ENCODE measurements at regions not wholly inside any gene's neighbourhood (a gene's known extent, or its start where the extent isn't known, plus 50 kb on each side); places are given as distances from the start of the nearest gene placed in this dataset.
"Not testable (repeated sequence)": the region's sequence is repeated elsewhere in the genome, so short reads cannot be mapped to it uniquely, and the experiment has no call there.

DNA sequence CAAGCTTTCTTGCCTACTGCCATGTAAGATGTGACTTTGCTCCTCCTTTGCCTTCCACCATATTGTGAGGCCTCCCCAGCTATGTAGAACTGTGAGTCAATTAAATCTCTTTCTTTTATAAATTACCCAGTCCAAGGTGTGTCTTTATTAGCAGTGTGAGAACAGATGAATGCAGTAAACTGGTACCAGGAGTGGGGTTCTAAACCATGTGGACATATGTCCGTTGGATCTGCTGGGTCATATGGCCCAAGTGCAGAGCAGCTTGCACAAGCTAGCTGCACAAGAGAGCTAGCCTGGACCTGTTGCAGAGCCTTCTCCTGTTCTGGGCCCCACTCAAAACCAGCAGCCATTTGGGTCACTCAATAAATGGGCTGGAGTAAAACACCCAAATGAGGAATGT lies 177.1 kb downstream of the HIPK3 start:
- no peaks in the 10 kb centered on the region for H4K20me1 ChIP-seq (ENCODE audit: low read depth, low read length)
- no peaks in the 10 kb centered on the region for H3K79me2 ChIP-seq (ENCODE audit: insufficient read depth, low read length)
- H3K9me3 ChIP-seq (ENCODE audit: insufficient read depth, low read length): no peaks in the 10 kb centered on the region
- TF ChIP-seq EZH2phosphoT487 (conservative IDR thresholded peaks at IDR 0.05; ENCODE audit: low read length): no peak
- TF ChIP-seq CTCF (IDR thresholded peaks at IDR 0.05; ENCODE audit: insufficient read depth, low read length, poor library complexity, severe bottlenecking): no peak
- H3K4me2 ChIP-seq (ENCODE audit: low read depth, low read length, poor library complexity, severe bottlenecking): no peak overlapping the region
- no peaks in the 10 kb centered on the region for H3K27me3 ChIP-seq (ENCODE audit: low read length)
- no peaks in the 10 kb centered on the region for H3K36me3 ChIP-seq (ENCODE audit: low read length)
- no peak overlapping the region for H3K9ac ChIP-seq (ENCODE audit: low read length)
- H2AFZ ChIP-seq (ENCODE audit: low read depth, low read length, severe bottlenecking): no peak overlapping the region
- H3K9me2 ChIP-seq (replicated peaks; ENCODE audit: insufficient read depth, low read length): no peaks in the 10 kb centered on the region
- no peak overlapping the region for H3K27ac ChIP-seq (ENCODE audit: low read depth, low read length)
- no peak overlapping the region for H3K4me3 ChIP-seq (ENCODE audit: insufficient read depth, low read length, poor library complexity, severe bottlenecking)
- H3F3A ChIP-seq (ENCODE audit: insufficient read depth): no peaks in the 10 kb centered on the region

GRCh38 chr11:33428435-33428834 lies 171.3 kb downstream of the HIPK3 start:
- not testable (repeated sequence) for H3K79me2 ChIP-seq (ENCODE audit: insufficient read depth, low read length)

DNA sequence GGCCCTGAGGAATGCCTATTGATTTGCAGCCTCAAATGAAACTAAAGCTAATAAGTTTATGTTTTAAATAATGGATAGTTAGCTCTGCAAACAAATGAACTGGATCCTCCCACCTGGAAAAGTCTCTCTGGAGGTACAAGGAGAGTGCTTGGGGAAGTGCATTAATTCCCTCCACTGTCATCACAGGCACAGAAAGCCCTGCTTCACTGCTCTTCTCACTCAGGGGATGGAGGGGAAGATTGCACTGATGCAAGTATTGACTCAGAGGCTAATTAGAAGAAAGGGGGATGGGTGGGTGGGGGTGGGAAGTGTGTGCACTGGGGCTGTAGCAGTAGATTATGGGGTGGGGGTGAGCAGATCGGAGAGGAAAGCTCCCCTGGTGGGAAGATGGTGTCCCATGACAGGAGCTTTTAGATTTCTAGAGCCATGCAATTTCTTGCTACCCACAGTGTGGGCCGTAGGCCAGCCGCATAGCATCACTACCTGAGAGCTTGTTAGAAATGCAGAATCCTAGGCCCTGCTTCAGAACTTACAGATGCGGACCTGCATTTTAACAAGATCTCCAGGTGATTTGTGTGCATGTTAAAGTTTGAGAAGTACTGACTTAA lies 163.9 kb downstream of the HIPK3 start:
- Histone ChIP-seq H3K27me3 (ENCODE audit: low read length) (no peaks in the 10 kb centered on the region), H3K9me2 (replicated peaks; ENCODE audit: insufficient read depth, low read length) (no peaks in the 10 kb centered on the region), H3K4me3 (ENCODE audit: insufficient read depth, low read length, poor library complexity, severe bottlenecking) (no peak overlapping the region), H3F3A (ENCODE audit: insufficient read depth) (no peaks in the 10 kb centered on the region), H3K4me2 (ENCODE audit: low read depth, low read length, poor library complexity, severe bottlenecking) (no peak overlapping the region), H3K9me3 (ENCODE audit: insufficient read depth, low read length) (no peaks in the 10 kb centered on the region), H3K9ac (ENCODE audit: low read length) (no peak overlapping the region), H4K20me1 (ENCODE audit: low read depth, low read length) (no peaks in the 10 kb centered on the region), H2AFZ (ENCODE audit: low read depth, low read length, severe bottlenecking) (no peak overlapping the region), H3K36me3 (ENCODE audit: low read length) (no peaks in the 10 kb centered on the region), H3K79me2 (ENCODE audit: insufficient read depth, low read length) (no peaks in the 10 kb centered on the region), H3K27ac (ENCODE audit: low read depth, low read length) (no peak overlapping the region)
- TF ChIP-seq CTCF (IDR thresholded peaks at IDR 0.05; ENCODE audit: insufficient read depth, low read length, poor library complexity, severe bottlenecking) (no peak), EZH2phosphoT487 (conservative IDR thresholded peaks at IDR 0.05; ENCODE audit: low read length) (no peak)

More at GRCh38 chr11:33428435-33428834, 171.3 kb downstream of the HIPK3 start:
- H3K9ac ChIP-seq (ENCODE audit: low read length); H3K9me3 ChIP-seq (ENCODE audit: insufficient read depth, low read length); H3K27ac ChIP-seq (ENCODE audit: low read depth, low read length); H3K27me3 ChIP-seq (ENCODE audit: low read length); H3K4me3 ChIP-seq (ENCODE audit: insufficient read depth, low read length, poor library complexity, severe bottlenecking); H4K20me1 ChIP-seq (ENCODE audit: low read depth, low read length); H3F3A ChIP-seq (ENCODE audit: insufficient read depth); H2AFZ ChIP-seq (ENCODE audit: low read depth, low read length, severe bottlenecking); H3K36me3 ChIP-seq (ENCODE audit: low read length); H3K9me2 ChIP-seq (replicated peaks; ENCODE audit: insufficient read depth, low read length); H3K4me2 ChIP-seq (ENCODE audit: low read depth, low read length, poor library complexity, severe bottlenecking): not testable (repeated sequence)

GRCh38 chr11:33419924-33420323 lies 162.7 kb downstream of the HIPK3 start:
- H3K27me3 ChIP-seq (ENCODE audit: low read length): no peaks in the 10 kb centered on the region
- H3K79me2 ChIP-seq (ENCODE audit: insufficient read depth, low read length): no peaks in the 10 kb centered on the region
- H3K9me3 ChIP-seq (ENCODE audit: insufficient read depth, low read length): no peaks in the 10 kb centered on the region
- no peaks in the 10 kb centered on the region for H3K36me3 ChIP-seq (ENCODE audit: low read length)
- H3F3A ChIP-seq (ENCODE audit: insufficient read depth): no peaks in the 10 kb centered on the region
- no peak overlapping the region for H3K4me3 ChIP-seq (ENCODE audit: insufficient read depth, low read length, poor library complexity, severe bottlenecking)
- H3K9ac ChIP-seq (ENCODE audit: low read length): no peak overlapping the region
- no peak overlapping the region for H3K4me2 ChIP-seq (ENCODE audit: low read depth, low read length, poor library complexity, severe bottlenecking)
- H2AFZ ChIP-seq (ENCODE audit: low read depth, low read length, severe bottlenecking): no peak overlapping the region
- TF ChIP-seq CTCF (IDR thresholded peaks at IDR 0.05; ENCODE audit: insufficient read depth, low read length, poor library complexity, severe bottlenecking): no peak
- TF ChIP-seq EZH2phosphoT487 (conservative IDR thresholded peaks at IDR 0.05; ENCODE audit: low read length): no peak
- H3K27ac ChIP-seq (ENCODE audit: low read depth, low read length): no peak overlapping the region
- H3K9me2 ChIP-seq (replicated peaks; ENCODE audit: insufficient read depth, low read length): no peaks in the 10 kb centered on the region
- no peaks in the 10 kb centered on the region for H4K20me1 ChIP-seq (ENCODE audit: low read depth, low read length)
